ENCODE measurements at regions not wholly inside any gene's neighbourhood (a gene's known extent, or its start where the extent isn't known, plus 50 kb on each side); places are given as distances from the start of the nearest gene placed in this dataset.

GRCh38 chr2:149679286-149679685 is 91.7 kb upstream of the MMADHC start:
- in situ Hi-C loops (cut with MboI; ENCODE audit: low pct_ligation_motif_present in 1 of 4, low pct_unique_long_range_greater_than_20kb in 1 of 4, low sequenced_read_pairs in 3 of 4): no loop called here
- TF ChIP-seq POLR2A (IDR thresholded peaks at IDR 0.05) (no peak), CTCF (IDR thresholded peaks at IDR 0.05) (no peak), POLR2AphosphoS5 (IDR thresholded peaks at IDR 0.05) (no peak), EP300 (IDR thresholded peaks at IDR 0.05; ENCODE audit: low read depth) (no peak)
- WGBS, 2 donors (ENCODE audit: low coverage in 1 of 2): 93% methylated on average over 2 of the region's 2 CpGs; no CpG with 5 or more reads in 1 of the 2 donors
- Histone ChIP-seq H3K36me3 (no peaks in the 10 kb centered on the region), H3K4me1 (no peaks in the 10 kb centered on the region), H3K27ac (no peak overlapping the region), H3K4me3 (no peak overlapping the region), H3K9me3 (no peaks in the 10 kb centered on the region), H3K27me3 (no peaks in the 10 kb centered on the region)
- intact Hi-C loops (cut with DNase I; ENCODE audit: low total_unique reads): no loop called here
- DNase-seq: no peak

- no peak for TF ChIP-seq CTCF (IDR thresholded peaks at IDR 0.05)
- no peak for TF ChIP-seq POLR2A (IDR thresholded peaks at IDR 0.05)
- no peak for DNase-seq
- H3K36me3 ChIP-seq: no peaks in the 10 kb centered on the region
- intact Hi-C loops (cut with DNase I; ENCODE audit: low total_unique reads): no loop called here
- no peaks in the 10 kb centered on the region for H3K27me3 ChIP-seq
- 87% methylated on average over 1 of the region's 1 CpG; no CpG with 5 or more reads in 1 of the 2 donors for WGBS, 2 donors (ENCODE audit: low coverage in 1 of 2)
- in situ Hi-C loops (cut with MboI; ENCODE audit: low pct_ligation_motif_present in 1 of 4, low pct_unique_long_range_greater_than_20kb in 1 of 4, low sequenced_read_pairs in 3 of 4): no loop called here
- H3K9me3 ChIP-seq: no peaks in the 10 kb centered on the region
- H3K4me3 ChIP-seq: no peak overlapping the region
- H3K4me1 ChIP-seq: no peaks in the 10 kb centered on the region
- H3K27ac ChIP-seq: no peak overlapping the region
These were observed 89.8 kb upstream of the MMADHC start for GRCh38 chr2:149677416-149677815.

- DNase-seq: no peak
- TF ChIP-seq EP300 (IDR thresholded peaks at IDR 0.05; ENCODE audit: low read depth) (no peak), POLR2AphosphoS5 (IDR thresholded peaks at IDR 0.05) (no peak), POLR2A (IDR thresholded peaks at IDR 0.05) (no peak), CTCF (IDR thresholded peaks at IDR 0.05) (no peak)
- no peaks in the 10 kb centered on the region for H3K27me3 ChIP-seq
- in situ Hi-C loops (cut with MboI; ENCODE audit: low pct_ligation_motif_present in 1 of 4, low pct_unique_long_range_greater_than_20kb in 1 of 4, low sequenced_read_pairs in 3 of 4) (no loop called here), intact Hi-C loops (cut with DNase I; ENCODE audit: low total_unique reads) (no loop called here)
- H3K9me3 ChIP-seq: no peaks in the 10 kb centered on the region
- H3K4me1 ChIP-seq: no peaks in the 10 kb centered on the region
- no peak overlapping the region for H3K4me3 ChIP-seq
- WGBS, 2 donors (ENCODE audit: low coverage in 1 of 2): 92% methylated on average over 2 of the region's 2 CpGs; no CpG with 5 or more reads in 1 of the 2 donors
- H3K27ac ChIP-seq: no peak overlapping the region
- no peaks in the 10 kb centered on the region for H3K36me3 ChIP-seq
These were observed 82.5 kb upstream of the MMADHC start for GRCh38 chr2:149670086-149670485.

- DNase-seq: no peak
- no peak overlapping the region for H3K4me3 ChIP-seq
- H3K9me3 ChIP-seq: no peaks in the 10 kb centered on the region
- in situ Hi-C loops (cut with MboI; ENCODE audit: low pct_ligation_motif_present in 1 of 4, low pct_unique_long_range_greater_than_20kb in 1 of 4, low sequenced_read_pairs in 3 of 4): no loop called here
- H3K27ac ChIP-seq: no peak overlapping the region
- peaks cover 0 to 6% (median 1%) of the 10 kb centered on the region in 4 donors for H3K4me1 ChIP-seq
- no peak for TF ChIP-seq POLR2A (IDR thresholded peaks at IDR 0.05)
- no peak for TF ChIP-seq CTCF (IDR thresholded peaks at IDR 0.05)
- no peak for TF ChIP-seq EP300 (IDR thresholded peaks at IDR 0.05; ENCODE audit: low read depth)
- no peak for TF ChIP-seq POLR2AphosphoS5 (IDR thresholded peaks at IDR 0.05)
- 82 to 100% methylated on average over 1 of the region's 1 CpG for WGBS, 2 donors (ENCODE audit: low coverage in 1 of 2)
- intact Hi-C loops (cut with DNase I; ENCODE audit: low total_unique reads): no loop called here
- no peaks in the 10 kb centered on the region for H3K27me3 ChIP-seq
- H3K36me3 ChIP-seq: no peaks in the 10 kb centered on the region
These were observed 79.3 kb upstream of the MMADHC start for GRCh38 chr2:149666809-149667320.
